Umbilical cord (tissue), 1 donor: ENCODE measurements at regions not wholly inside any gene's neighbourhood (a gene's known extent, or its start where the extent isn't known, plus 50 kb on each side); places are given as distances from the start of the nearest gene placed in this dataset.

ENCODE experiments used
- DNase-seq: peaks from one replicate; pipeline ENCODE4 v3.0.0-alpha.2; 2015; ENCODE audit warnings: low spot score

DNA sequence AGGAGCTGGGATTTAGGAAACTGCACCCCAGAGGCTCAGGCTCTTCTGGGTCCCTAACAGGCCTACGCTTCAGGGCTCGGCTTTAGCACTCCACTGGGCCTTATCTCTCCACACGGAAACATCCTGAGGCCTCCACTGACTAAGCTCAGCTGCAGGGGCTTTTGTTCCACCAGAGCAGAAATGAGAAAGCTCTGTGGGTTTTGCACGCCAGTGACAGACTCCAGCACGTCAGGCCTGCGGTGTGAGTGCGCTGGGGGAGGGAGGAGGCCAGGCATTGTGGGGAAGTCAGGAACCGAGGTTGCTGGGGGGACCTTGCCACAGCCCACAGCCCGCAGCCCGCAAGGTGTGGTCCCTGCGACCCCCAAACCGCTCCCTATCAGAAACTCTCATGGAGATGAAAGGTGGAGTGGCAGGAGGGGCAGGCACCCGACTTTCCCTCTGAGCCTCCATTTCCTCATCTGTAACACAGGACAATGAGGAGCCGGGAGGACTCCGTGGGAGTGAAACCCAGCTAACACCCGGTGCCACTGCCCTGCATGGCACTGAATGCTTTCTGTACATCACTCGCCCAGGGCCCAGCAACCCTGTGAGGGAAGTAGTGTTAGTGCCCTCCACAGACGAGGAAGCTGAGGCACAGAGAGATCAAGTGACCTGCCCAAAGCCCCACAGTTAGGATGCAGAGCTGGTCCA is 106.5 kb downstream of the TPRA1 start:
- peak; percentile 62 for DNase-seq

DNA sequence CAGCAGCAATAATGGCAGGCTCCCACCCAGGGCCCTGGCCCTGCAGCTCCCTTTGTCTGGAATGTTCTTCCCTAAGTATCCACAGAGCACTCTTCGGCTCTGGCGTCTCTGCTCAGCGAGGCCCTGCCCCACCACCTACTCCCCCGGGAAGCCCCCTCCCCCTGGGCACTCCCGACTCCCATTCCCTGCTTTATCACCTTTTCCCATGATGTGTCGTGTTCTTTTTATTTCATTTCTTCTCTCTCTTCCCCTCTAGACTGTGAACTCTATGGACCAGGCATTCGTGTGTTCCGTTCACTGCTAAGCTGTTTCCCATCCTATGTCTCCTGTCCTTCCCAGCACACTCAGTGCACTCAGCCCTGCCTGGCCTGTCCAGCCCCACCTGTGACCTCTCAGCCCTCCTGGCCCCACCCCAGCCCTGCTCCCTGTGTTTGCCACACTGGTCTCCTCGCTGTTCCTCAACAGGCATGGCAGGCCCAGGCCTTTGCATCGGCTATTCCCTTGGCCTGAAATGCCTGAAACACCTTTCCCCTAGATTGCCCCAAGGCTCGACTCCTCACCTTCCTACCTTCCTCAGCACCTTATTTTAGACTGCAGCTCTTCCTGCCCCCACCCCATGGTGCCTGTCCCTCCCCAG is 107.4 kb downstream of the TPRA1 start:
- no peak for DNase-seq

DNA sequence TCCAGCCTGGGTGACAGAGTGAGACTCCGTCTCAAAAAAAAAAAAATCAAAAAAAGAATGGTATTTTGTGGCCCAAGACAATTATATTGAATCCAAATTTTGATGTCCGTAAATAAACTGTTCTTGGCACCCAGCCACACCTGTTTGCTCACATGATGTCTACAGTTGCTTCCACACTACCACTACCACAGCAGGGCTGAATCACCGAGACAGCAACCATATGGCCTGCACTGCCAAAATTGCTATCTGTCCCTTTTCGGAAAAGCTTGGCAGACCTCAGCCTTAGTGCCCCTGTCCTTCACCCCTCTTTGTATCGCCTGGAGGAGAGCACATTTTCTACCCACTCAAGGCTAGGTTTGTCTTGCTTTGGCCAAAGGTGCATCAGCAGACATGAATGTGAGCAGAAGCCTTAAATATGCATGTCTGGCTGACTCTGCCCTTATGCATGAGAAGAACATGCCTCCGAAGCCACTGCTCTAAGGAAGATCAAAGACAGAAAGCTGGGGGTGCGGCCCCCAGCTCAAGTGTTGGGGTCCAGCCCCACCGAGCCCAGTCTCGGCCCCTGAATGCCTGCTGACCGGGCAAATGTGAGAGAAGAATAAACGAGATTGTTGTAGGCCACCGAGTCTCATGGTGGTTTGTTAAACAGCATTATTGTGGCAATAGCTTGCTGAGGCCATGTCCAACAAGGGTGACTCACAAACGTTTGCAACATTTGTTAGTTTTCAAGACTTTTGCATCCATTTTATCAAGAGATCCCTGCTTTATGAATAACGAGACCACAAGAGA is 108.1 kb downstream of the TPRA1 start:
- no peak for DNase-seq

DNA sequence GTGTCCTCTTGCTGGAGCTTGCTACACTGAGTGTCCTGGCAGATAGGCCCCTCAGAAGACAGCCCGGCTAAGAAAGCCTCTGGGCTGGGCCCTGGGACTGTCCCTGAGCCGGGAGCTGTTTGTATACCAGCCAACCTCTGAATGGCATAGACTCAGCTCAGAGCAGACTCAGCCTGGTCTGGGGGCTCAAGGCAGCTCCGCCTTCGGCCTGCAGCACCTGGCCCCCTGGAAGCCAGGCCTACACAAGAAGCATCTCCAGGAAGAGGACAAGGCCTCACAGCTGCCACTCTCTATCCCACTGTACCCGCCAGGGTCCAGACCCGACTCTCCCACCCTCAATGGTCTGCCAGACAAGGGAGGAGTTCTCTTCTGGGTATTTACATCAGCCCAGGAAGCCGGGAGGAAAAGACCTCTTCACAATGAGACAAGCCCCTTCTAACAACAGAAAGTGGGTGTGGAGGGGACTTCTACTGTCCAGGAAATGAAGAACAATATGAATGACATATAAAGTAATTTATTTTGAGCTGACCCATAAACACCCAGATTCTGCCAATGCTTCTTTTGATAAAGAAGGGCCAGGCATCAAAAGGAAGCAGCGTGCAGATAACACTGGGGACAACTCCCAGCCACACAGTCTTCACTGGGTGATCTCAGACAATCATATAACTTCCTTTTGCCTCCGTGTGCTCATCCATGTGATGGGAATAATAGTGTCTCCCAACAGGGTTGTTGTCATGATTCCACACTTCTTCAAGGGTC is 110.2 kb downstream of the TPRA1 start:
- no peak for DNase-seq

DNA sequence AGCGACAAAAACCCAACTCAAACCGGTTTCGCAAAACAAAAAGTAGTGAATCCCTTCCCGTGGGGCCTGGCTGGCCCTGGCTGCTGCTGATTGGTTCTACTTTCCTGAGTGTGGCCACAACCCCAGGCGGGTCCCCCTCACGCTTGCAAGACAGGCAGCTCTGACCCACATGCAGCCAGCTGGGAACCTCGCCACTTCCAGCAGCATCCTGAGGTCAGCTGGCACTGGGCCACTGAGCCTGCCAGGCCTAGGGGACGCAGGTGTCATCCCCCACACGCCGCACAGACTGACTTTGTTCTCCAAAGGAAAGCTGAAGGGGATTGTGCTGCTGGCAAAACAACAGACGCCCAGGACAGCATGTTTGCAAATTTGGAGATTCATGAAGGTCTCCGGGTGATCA is 111.1 kb downstream of the TPRA1 start:
- DNase-seq = peak; percentile 10

DNA sequence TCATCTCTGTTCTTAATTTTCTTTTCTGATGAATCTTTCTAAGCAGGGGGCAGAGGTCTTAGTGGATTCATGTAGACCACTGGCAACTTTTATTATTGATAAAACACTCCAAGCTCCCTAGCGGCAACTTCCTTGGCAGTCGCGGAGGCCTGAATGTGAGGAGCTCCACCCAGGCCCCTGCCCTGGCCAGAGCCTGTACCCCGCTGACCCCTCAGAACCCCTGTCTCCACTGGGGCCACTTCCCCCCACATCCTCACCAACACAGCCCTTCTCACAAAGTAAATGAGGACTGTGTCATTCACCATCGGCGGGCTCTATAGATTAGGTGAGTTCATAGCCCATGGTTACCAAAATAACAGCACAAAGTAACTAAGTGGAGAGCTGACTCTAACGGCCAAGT is 111.6 kb downstream of the TPRA1 start:
- DNase-seq = no peak

DNA sequence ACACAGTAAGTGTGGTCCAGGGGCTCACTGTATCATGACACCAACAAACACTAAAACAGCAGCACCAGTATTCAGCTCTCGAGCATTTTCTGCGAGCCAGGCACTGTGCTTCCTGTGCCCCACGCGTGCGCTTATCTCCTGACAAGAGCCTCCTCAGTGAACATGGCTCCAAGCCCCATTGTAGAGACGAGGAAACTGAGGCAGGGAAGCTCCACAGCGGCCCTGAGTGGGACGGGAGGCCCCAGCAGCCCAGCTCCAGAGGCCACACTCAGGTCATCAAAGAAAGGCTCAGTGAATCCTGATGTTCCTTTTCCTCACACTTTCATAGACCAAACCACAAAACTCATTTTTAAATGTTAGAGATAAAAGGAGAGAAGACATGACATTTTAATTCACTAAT is 113.1 kb downstream of the TPRA1 start:
- no peak for DNase-seq

DNA sequence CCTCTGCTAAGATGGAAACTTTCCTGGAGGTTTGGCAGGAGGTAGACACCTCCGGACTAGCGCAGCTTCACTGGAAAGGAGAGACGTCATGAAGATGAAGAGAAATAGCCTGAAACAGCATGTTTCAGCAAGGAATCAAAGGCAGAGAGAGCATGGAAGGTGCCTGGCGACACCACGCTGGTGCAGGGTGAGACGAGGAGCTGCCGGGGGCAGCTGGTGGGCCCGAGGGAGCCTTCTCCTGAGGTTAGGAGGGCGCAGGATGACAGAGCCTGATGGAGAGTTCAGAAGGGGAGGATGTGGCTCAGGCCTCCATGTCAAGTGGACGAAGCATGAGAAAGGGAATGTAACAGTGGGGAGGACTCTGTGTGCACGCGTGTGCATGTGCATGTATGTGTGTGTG is 113.6 kb downstream of the TPRA1 start:
- DNase-seq = no peak

DNA sequence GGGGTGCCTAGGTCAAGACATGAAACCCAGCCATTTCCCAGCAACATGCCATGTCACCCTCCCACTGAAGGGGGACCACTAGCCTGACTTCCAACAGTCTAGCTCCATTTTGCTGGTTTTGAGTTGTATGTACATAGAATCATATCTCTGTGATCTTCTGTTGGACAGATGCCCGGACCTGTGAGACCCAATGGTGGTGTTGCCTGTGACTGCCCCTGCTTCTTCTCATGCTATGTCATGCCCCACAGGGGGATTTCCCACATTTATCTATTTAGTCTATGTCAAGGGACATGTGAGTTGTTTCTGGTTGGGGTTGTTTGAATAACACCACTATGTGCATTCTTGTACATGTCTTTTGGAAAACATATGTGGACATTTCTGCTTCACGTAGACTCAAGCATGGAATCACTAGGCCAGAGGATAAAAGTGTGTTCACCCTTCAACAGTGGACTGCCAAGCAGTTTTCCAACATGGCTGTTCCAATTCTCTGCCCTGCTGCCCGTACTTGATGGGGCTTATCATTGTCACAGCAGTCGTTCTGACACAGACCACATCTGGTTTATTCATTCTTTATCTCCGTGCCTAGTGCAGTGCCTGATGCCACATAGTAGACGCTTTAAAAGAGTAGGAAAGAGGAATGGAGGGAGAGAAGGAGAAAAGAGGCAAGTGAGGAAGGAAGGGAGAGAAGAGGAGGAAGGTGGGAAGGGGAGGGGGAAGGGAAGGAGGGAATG is 114.4 kb downstream of the TPRA1 start:
- no peak for DNase-seq

DNA sequence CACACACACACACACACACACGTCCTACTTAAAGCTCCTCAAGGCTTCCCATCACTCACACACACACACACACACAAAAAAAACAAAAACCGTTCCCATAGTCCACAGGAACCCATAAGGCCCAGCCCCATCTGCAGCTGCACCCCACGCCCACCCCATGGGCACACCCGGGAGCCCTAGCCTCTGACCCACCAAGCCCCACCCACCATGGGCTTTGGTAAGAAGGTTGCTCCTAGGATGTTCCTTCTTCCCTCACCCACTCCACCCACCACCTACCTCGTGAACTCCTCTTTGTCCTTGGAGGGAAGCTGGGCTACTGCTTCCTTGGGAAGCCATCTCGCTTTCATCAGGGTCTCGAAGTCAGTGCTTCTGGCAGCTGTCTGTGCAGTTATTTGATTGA is 115.1 kb downstream of the TPRA1 start:
- no peak for DNase-seq

DNA sequence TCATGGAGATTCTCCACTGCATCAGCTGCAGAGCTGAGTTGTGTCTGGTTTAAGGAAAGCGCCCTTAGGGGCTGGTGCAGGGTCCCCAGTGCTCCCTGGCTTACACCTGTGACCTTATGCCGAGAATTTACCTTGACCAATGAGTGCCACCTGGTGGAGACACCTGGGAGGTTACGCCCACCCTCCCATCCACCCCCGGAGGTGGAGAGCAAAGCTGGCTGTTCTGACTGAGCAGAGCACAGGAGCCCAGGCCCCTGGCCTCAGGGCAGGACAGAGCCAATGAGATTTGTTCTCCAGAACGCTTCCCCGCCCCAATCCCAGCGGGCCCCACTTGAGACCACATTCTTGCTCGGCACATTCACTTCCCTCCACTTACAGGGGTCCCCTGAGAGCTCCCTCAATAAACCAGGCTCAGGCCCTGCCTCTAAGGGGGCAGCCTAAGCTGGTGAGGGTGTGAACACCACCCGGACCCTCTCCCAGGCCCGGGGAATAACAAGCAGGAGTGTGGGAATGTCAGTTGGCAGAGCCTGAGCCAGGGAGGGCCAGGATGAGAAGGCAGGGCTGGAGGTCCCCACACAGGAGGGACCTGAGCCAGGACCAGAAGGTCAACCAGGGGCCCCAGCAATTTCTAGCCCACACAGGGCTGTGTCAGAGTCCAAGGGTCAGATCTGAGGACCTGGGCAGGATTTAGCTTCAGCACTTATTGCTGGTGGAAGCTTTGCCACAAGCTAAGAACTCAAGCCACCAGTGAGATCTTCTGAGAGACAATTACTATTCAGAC is 117.1 kb downstream of the TPRA1 start:
- no peak for DNase-seq

DNA sequence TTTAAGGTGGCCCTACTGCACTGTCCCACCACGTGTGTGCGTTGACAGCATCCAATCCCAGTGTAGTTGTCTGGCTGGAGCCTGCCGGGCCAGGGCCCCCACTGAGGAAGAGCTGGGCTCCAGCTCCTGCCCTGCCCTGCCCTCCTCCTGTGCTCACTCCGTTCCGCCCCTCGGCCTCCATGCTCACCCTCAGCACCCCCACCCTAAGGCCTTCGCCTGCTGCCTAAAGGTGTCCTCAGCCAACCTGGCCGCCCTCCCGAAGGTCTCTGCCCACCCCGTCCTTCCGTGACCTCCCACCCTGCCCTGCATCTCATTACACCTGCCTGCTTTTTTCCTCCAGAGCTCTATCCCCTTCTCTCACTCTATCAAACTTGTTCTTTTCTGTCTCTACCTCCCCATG is 118.0 kb downstream of the TPRA1 start:
- DNase-seq = no peak

DNA sequence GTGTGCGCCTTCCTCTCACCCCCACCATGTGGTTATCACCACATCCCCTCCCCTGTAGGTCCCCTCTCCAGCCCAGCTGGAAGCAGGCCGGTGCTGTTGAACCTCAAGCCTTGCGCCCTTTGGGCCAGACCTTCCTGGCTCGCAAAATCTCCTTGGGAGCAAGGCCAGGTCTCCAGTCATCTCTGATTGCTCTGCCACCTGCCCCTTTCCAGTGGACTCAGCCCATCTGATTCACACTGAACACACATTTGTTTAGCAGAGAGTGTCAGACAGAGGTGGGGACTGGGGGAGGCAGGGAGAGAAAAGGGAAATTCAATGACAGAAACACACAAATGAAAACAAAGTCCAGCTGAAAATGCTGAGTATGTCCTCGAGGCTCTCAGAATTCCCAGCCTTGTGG is 119.4 kb downstream of the TPRA1 start:
- DNase-seq = no peak

DNA sequence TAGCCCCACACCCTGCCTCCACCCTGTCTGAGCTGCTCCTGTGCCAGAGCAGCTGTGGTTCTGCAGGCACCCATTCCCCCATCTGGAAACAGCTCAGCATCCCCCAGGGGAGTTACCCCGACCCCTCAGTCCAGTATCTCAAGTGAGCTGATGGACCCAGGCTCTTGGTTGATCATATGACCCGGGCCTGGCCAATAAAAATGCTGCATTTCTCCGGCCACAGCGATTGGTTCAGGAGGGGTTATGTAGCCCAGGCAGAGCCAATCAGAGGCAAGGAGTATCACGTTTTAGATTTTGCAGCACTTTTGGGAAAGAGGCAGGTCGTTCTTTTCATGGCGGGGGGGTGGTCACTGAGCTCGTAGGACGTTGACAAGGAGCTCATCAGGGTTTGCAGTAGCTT is 120.8 kb downstream of the TPRA1 start:
- DNase-seq = no peak

DNA sequence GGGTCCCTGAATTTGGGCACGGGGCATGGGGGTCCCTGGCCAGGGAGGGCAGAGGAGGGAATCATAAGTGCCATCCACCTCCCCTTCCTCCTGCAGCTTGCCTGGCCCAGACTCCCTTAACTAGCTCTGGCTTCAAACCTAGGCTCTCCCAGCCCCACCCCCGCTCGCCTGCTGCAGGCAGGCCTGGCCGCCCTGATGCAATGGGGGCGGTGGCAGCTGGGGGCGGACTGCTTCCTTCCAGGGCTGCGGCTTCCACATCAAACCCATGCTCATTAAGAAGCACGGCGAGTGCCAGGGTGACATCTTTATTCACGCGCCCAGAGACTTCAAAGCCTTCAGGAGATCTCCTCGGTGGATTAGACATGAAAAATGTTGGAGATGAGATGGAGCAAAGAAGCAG is 123.1 kb downstream of the TPRA1 start:
- no peak for DNase-seq

DNA sequence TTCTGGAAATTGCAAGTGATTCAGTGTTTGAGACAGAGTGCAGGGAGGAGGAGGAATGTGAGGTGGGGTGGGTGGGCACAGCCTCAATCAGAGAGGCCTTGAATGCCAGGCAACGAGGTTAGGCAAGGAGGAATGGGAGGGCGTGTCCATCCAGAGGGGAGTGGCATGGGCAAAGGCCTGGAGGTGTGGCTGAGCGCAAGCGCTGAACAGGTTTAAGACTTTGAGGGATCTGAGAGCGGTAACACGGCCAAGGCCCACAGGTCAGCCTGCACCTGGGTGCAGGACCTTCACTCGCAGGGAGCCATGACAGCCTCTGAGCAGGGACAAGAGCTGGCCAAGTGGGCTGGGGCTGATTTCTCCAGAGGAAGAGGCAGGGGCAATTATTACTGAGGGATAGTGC is 125.9 kb downstream of the TPRA1 start:
- DNase-seq = no peak

DNA sequence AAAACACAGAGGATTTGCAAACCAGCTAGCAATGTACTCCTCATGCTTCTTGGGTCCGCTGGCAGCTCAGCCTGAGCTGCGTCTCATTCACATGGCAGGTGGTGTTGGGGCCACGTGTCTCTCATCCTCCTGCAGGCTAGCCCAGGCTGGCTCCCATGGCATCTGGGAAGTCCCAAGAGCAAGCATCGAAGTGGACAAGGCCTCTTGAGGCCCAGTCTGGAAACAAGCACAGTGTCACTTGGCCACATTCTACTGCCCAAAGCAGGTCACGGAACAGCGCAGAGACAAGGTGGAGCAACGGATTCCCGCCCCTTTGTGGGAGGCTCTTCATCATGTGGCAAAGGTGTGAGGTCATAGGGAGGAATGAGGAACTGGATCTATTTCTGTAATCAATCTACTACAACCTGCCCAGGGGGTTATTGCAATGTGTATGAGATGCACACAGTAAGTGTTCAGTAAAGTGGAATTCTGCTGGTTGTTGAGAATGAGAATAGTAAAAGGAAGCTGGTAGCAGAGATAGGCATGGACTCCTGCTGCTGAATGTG is 128.3 kb downstream of the TPRA1 start:
- DNase-seq = no peak

DNA sequence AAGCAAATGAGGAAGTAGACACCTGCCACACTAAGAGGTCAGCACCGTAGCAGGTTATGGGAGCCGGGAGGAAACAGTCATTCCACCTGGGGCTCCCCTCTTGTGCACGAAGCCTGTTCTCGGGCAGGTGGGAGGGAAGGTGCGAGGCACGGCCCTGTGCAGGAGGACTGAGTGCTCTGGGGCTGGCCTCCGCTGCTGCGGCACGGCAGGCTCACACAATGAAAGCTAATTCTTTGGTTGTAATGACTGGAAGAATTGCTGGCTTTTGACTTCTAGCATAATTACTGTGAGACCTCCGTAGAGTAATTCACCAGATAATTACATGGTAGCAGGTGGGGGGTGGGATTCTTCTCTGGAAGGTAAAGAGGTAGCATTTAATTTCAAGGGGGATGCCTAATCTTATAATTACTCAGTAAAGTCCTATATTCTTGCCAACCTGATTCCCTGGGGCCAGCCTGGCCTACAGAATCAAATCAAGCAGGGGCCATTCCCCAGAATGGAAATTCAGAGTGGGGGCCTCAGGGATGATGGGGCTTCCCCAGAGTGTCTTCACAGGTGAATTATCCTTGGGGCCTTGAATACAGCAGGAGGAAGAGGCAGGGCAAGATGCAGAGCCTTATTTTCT is 129.1 kb downstream of the TPRA1 start:
- DNase-seq = no peak

DNA sequence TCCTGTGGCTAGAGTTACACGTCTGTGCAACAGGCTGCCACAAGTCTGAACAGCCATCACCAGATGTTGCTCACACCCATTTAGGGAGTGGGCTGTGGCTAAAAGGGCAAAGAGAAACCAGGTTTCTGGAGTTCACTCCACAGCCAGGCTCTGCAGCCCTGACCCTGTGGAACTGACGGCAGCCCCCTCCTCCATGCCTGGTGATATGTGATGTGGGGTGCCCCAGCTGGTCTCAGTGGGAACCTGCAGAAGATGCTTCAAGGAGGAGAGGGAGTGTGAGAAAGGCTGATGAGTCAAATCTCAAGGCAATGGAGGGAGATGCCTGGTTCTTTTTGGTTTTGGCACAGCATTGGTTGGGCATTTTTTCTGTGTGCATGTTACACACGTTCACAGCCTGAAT is 130.6 kb downstream of the TPRA1 start:
- DNase-seq = no peak
